WTC11 (cell line): ENCODE measurements at regions not wholly inside any gene's neighbourhood (a gene's known extent, or its start where the extent isn't known, plus 50 kb on each side); places are given as distances from the start of the nearest gene placed in this dataset.

ENCODE experiments used
- ATAC-seq: fragments of 200-7000 bp; cut with Tn5 transposase; 2 replicates; pipeline ENCODE4 v1.10.0; 2021; ENCODE audit warnings: mild to moderate bottlenecking, moderate library complexity
- CTCF ChIA-PET: fragments of 300-600 bp; sonication (Branson Sonifier 250); formaldehyde crosslinking; loops from one replicate; lab custom pipeline; 2021; ENCODE audit warnings: antibody characterized with exemption; lab: Charles Lee
- POLR2A ChIA-PET: fragments of 350-600 bp; sonication (Branson Sonifier 250); formaldehyde crosslinking; loops from one replicate; lab custom pipeline; 2021; ENCODE audit warnings: antibody characterized with exemption; lab: Charles Lee
- DNase-seq: peaks from one replicate; pipeline ENCODE4 v3.0.0; 2021; ENCODE audit warnings: low spot score
- H3K27ac Mint-ChIP-seq: 2 replicates; pipeline ENCODE4 v1.8.0; 2021; ENCODE audit warnings: mixed read lengths
- H3K27me3 Mint-ChIP-seq: 2 replicates; pipeline ENCODE4 v1.8.0; 2021; ENCODE audit warnings: low read depth, mild to moderate bottlenecking, moderate library complexity, mixed read lengths
- H3K36me3 Mint-ChIP-seq: 2 replicates; pipeline ENCODE4 v1.8.0; 2021; ENCODE audit warnings: mixed read lengths
- H3K4me1 Mint-ChIP-seq: 2 replicates; pipeline ENCODE4 v1.8.0; 2022; ENCODE audit warnings: mixed read lengths
- H3K4me3 Mint-ChIP-seq: 2 replicates; pipeline ENCODE4 v1.8.0; 2021; ENCODE audit warnings: mild to moderate bottlenecking, moderate library complexity, mixed read lengths
- H3K9me3 Mint-ChIP-seq: 2 replicates; pipeline ENCODE4 v1.8.0; 2021; ENCODE audit warnings: mixed read lengths
- ATF1 ChIP-seq: sonication (generic); formaldehyde crosslinking; IDR thresholded peaks from 2 replicates; pipeline ENCODE4 v1.8.1; 2023; ENCODE audit warnings: mild to moderate bottlenecking, moderate library complexity, missing genetic modification reagents
- E2F1 ChIP-seq: sonication (generic); formaldehyde crosslinking; IDR thresholded peaks from 2 replicates; pipeline ENCODE4 v1.8.0; 2022; ENCODE audit warnings: mild to moderate bottlenecking, missing genetic modification reagents
- ESRRA ChIP-seq: sonication (generic); formaldehyde crosslinking; IDR thresholded peaks from 2 replicates; pipeline ENCODE4 v1.8.1; 2022; ENCODE audit warnings: mild to moderate bottlenecking, missing genetic modification reagents, borderline replicate concordance
- ETV6 ChIP-seq: sonication (generic); formaldehyde crosslinking; IDR thresholded peaks from 2 replicates; pipeline ENCODE4 v1.8.1; 2022; ENCODE audit warnings: mild to moderate bottlenecking, missing genetic modification reagents
- FOXK1 ChIP-seq: sonication (generic); formaldehyde crosslinking; IDR thresholded peaks from 2 replicates; pipeline ENCODE4 v1.8.0; 2022; ENCODE audit warnings: mild to moderate bottlenecking, moderate library complexity, missing genetic modification reagents
- GABPB1 ChIP-seq: sonication (generic); formaldehyde crosslinking; IDR thresholded peaks from 2 replicates; pipeline ENCODE4 v1.8.1; 2023; ENCODE audit warnings: mild to moderate bottlenecking, missing genetic modification reagents
- GTF2I ChIP-seq: fragments of 250-450 bp; sonication (Bioruptor Pico); conservative IDR thresholded peaks from 2 replicates; pipeline ENCODE4 v1.4.0; 2021; ENCODE audit warnings: mild to moderate bottlenecking
- HMGA2 ChIP-seq: fragments of 250-450 bp; sonication (Bioruptor Pico); IDR thresholded peaks from 2 replicates; pipeline ENCODE4 v1.4.0; 2021; ENCODE audit warnings: mild to moderate bottlenecking, moderate library complexity
- NFATC4 ChIP-seq: fragments of 250-450 bp; sonication (Bioruptor Pico); IDR thresholded peaks from 2 replicates; pipeline ENCODE4 v1.9.0; 2021; ENCODE audit warnings: mild to moderate bottlenecking
- NFE2L1 ChIP-seq: sonication (generic); formaldehyde crosslinking; IDR thresholded peaks from 2 replicates; pipeline ENCODE4 v1.8.1; 2023; ENCODE audit warnings: missing genetic modification reagents
- NFYB ChIP-seq: sonication (generic); formaldehyde crosslinking; conservative IDR thresholded peaks from 2 replicates; pipeline ENCODE4 v1.8.0; 2022; ENCODE audit warnings: low read depth, missing genetic modification reagents
- SOX15 ChIP-seq: fragments of 250-450 bp; sonication (Bioruptor Pico); IDR thresholded peaks from 2 replicates; pipeline ENCODE4 v1.9.0; 2021; ENCODE audit warnings: mild to moderate bottlenecking
- TP53 ChIP-seq: sonication (generic); formaldehyde crosslinking; IDR thresholded peaks from 2 replicates; pipeline ENCODE4 v1.8.1; 2023; ENCODE audit warnings: mild to moderate bottlenecking, missing genetic modification reagents
- ZNF138 ChIP-seq: sonication (generic); formaldehyde crosslinking; conservative IDR thresholded peaks from 2 replicates; pipeline ENCODE4 v1.8.1; 2022; ENCODE audit warnings: mild to moderate bottlenecking, moderate library complexity, missing genetic modification reagents
- ZNF232 ChIP-seq: sonication (generic); formaldehyde crosslinking; IDR thresholded peaks from 2 replicates; pipeline ENCODE4 v1.8.0; 2022; ENCODE audit warnings: mild to moderate bottlenecking, missing genetic modification reagents
- ZNF423 ChIP-seq: fragments of 250-450 bp; sonication (Bioruptor Pico); IDR thresholded peaks from 2 replicates; pipeline ENCODE4 v2.1.2; 2022; ENCODE audit warnings: mild to moderate bottlenecking, moderate library complexity
- TF ChIP-seq, protein P1 (sequence below): sonication (generic); formaldehyde crosslinking; IDR thresholded peaks from 2 replicates; pipeline ENCODE4 v1.8.1; 2023; ENCODE audit warnings: mild to moderate bottlenecking, missing genetic modification reagents, moderate library complexity
- TF ChIP-seq, protein P2 (sequence below): sonication (generic); formaldehyde crosslinking; IDR thresholded peaks from 2 replicates; pipeline ENCODE4 v1.8.0; 2022; ENCODE audit warnings: missing genetic modification reagents
- TF ChIP-seq, protein P3 (sequence below): sonication (generic); formaldehyde crosslinking; IDR thresholded peaks from 2 replicates; pipeline ENCODE4 v1.8.1; 2023; ENCODE audit warnings: mild to moderate bottlenecking, moderate library complexity, missing genetic modification reagents
- TF ChIP-seq, protein P4 (sequence below): sonication (generic); formaldehyde crosslinking; IDR thresholded peaks from 2 replicates; pipeline ENCODE4 v1.8.1; 2023; ENCODE audit warnings: mild to moderate bottlenecking, missing genetic modification reagents
- TF ChIP-seq, protein P5 (sequence below): sonication (generic); formaldehyde crosslinking; IDR thresholded peaks from 2 replicates; pipeline ENCODE4 v1.8.1; 2022; ENCODE audit warnings: missing genetic modification reagents, borderline replicate concordance
- TF ChIP-seq, protein P6 (sequence below): sonication (generic); formaldehyde crosslinking; IDR thresholded peaks from 2 replicates; pipeline ENCODE4 v1.8.0; 2022; ENCODE audit warnings: mild to moderate bottlenecking, missing genetic modification reagents

- TF ChIP-seq ZNF423 (CRISPR knock-in tag) (no peak), E2F1 (CRISPR knock-in tag) (no peak), NFATC4 (CRISPR knock-in tag) (no peak)
- TF ChIP-seq, protein P1, sequence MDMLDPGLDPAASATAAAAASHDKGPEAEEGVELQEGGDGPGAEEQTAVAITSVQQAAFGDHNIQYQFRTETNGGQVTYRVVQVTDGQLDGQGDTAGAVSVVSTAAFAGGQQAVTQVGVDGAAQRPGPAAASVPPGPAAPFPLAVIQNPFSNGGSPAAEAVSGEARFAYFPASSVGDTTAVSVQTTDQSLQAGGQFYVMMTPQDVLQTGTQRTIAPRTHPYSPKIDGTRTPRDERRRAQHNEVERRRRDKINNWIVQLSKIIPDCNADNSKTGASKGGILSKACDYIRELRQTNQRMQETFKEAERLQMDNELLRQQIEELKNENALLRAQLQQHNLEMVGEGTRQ (CRISPR knock-in tag) = no peak
- POLR2A ChIA-PET = no interaction called here
- H3K36me3 Mint-ChIP-seq = peaks cover 19% of the 10 kb centered on the region
- DNase-seq (no peak), ATAC-seq (no peak)
- no peaks in the 10 kb centered on the region for H3K27me3 Mint-ChIP-seq
- H3K9me3 Mint-ChIP-seq = peaks cover 38% of the 10 kb centered on the region
- H3K4me3 Mint-ChIP-seq = no peak overlapping the region
- H3K27ac Mint-ChIP-seq = no peak overlapping the region
- CTCF ChIA-PET = no interaction called here
- H3K4me1 Mint-ChIP-seq = no peaks in the 10 kb centered on the region
Observed at GRCh38 chr7:48780862-48781261, 143.5 kb upstream of the CDC14C start.

GRCh38 chr7:48781752-48782151, 142.6 kb upstream of the CDC14C start:
- Mint-ChIP-seq H3K9me3 (peaks cover 44% of the 10 kb centered on the region), H3K27me3 (no peaks in the 10 kb centered on the region), H3K4me3 (no peak overlapping the region), H3K36me3 (peaks cover 23% of the 10 kb centered on the region), H3K4me1 (no peaks in the 10 kb centered on the region), H3K27ac (no peak overlapping the region)
- TF ChIP-seq, protein P2, sequence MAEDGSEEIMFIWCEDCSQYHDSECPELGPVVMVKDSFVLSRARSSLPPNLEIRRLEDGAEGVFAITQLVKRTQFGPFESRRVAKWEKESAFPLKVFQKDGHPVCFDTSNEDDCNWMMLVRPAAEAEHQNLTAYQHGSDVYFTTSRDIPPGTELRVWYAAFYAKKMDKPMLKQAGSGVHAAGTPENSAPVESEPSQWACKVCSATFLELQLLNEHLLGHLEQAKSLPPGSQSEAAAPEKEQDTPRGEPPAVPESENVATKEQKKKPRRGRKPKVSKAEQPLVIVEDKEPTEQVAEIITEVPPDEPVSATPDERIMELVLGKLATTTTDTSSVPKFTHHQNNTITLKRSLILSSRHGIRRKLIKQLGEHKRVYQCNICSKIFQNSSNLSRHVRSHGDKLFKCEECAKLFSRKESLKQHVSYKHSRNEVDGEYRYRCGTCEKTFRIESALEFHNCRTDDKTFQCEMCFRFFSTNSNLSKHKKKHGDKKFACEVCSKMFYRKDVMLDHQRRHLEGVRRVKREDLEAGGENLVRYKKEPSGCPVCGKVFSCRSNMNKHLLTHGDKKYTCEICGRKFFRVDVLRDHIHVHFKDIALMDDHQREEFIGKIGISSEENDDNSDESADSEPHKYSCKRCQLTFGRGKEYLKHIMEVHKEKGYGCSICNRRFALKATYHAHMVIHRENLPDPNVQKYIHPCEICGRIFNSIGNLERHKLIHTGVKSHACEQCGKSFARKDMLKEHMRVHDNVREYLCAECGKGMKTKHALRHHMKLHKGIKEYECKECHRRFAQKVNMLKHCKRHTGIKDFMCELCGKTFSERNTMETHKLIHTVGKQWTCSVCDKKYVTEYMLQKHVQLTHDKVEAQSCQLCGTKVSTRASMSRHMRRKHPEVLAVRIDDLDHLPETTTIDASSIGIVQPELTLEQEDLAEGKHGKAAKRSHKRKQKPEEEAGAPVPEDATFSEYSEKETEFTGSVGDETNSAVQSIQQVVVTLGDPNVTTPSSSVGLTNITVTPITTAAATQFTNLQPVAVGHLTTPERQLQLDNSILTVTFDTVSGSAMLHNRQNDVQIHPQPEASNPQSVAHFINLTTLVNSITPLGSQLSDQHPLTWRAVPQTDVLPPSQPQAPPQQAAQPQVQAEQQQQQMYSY = no peak
- TF ChIP-seq ZNF232 (CRISPR knock-in tag) = no peak
- TF ChIP-seq, protein P3, sequence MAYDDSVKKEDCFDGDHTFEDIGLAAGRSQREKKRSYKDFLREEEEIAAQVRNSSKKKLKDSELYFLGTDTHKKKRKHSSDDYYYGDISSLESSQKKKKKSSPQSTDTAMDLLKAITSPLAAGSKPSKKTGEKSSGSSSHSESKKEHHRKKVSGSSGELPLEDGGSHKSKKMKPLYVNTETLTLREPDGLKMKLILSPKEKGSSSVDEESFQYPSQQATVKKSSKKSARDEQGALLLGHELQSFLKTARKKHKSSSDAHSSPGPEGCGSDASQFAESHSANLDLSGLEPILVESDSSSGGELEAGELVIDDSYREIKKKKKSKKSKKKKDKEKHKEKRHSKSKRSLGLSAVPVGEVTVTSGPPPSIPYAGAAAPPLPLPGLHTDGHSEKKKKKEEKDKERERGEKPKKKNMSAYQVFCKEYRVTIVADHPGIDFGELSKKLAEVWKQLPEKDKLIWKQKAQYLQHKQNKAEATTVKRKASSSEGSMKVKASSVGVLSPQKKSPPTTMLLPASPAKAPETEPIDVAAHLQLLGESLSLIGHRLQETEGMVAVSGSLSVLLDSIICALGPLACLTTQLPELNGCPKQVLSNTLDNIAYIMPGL = no peak
- TF ChIP-seq, protein P4, sequence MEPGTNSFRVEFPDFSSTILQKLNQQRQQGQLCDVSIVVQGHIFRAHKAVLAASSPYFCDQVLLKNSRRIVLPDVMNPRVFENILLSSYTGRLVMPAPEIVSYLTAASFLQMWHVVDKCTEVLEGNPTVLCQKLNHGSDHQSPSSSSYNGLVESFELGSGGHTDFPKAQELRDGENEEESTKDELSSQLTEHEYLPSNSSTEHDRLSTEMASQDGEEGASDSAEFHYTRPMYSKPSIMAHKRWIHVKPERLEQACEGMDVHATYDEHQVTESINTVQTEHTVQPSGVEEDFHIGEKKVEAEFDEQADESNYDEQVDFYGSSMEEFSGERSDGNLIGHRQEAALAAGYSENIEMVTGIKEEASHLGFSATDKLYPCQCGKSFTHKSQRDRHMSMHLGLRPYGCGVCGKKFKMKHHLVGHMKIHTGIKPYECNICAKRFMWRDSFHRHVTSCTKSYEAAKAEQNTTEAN (CRISPR knock-in tag) = no peak
- TF ChIP-seq SOX15 = no peak
- ChIA-PET CTCF (no interaction called here), POLR2A (no interaction called here)
- DNase-seq (no peak), ATAC-seq (no peak)

DNA sequence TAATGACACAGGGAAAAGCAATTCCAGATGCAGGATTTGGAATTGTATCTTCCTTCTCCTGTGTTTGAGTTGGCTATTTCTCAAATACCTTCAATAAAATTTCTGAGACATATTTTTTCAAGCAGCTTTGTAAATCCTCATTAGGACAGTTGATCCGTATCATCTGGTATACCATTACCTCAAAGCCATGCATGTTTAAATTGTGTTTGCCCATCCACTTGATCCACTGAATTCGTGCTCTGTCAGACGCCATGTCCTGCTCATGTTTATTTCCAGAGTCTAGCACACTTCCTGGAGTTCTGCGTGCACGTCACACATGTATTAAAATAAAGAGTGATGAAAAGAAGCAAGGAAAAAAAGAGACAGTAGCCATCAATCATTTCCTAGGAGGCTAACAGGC, 141.8 kb upstream of the CDC14C start:
- H3K4me1 Mint-ChIP-seq = no peaks in the 10 kb centered on the region
- H3K27ac Mint-ChIP-seq = no peak overlapping the region
- DNase-seq = no peak
- POLR2A ChIA-PET = no interaction called here
- no peak overlapping the region for H3K4me3 Mint-ChIP-seq
- no peak for ATAC-seq
- peaks cover 45% of the 10 kb centered on the region for H3K9me3 Mint-ChIP-seq
- peaks cover 25% of the 10 kb centered on the region for H3K36me3 Mint-ChIP-seq
- H3K27me3 Mint-ChIP-seq = no peaks in the 10 kb centered on the region
- CTCF ChIA-PET = no interaction called here
- no peak for TF ChIP-seq FOXK1
- no peak for TF ChIP-seq GABPB1
- TF ChIP-seq ETV6 (CRISPR knock-in tag) = no peak
- TF ChIP-seq HMGA2 (CRISPR knock-in tag) = no peak
- TF ChIP-seq ESRRA (CRISPR knock-in tag) = no peak
- TF ChIP-seq GTF2I (CRISPR knock-in tag) = no peak
- TF ChIP-seq NFE2L1 (CRISPR knock-in tag) = no peak
- TF ChIP-seq NFYB (CRISPR knock-in tag) = no peak
- TF ChIP-seq, protein P5, sequence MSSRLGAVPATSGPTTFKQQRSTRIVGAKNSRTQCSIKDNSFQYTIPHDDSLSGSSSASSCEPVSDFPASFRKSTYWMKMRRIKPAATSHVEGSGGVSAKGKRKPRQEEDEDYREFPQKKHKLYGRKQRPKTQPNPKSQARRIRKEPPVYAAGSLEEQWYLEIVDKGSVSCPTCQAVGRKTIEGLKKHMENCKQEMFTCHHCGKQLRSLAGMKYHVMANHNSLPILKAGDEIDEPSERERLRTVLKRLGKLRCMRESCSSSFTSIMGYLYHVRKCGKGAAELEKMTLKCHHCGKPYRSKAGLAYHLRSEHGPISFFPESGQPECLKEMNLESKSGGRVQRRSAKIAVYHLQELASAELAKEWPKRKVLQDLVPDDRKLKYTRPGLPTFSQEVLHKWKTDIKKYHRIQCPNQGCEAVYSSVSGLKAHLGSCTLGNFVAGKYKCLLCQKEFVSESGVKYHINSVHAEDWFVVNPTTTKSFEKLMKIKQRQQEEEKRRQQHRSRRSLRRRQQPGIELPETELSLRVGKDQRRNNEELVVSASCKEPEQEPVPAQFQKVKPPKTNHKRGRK (CRISPR knock-in tag) = no peak
- TF ChIP-seq, protein P1 (CRISPR knock-in tag) = no peak
- TF ChIP-seq TP53 (CRISPR knock-in tag) = no peak
- TF ChIP-seq, protein P6, sequence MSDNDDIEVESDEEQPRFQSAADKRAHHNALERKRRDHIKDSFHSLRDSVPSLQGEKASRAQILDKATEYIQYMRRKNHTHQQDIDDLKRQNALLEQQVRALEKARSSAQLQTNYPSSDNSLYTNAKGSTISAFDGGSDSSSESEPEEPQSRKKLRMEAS (CRISPR knock-in tag) = no peak
- TF ChIP-seq ZNF138 (CRISPR knock-in tag) = no peak
- TF ChIP-seq ZNF232 (CRISPR knock-in tag) = no peak
- no peak for TF ChIP-seq ATF1
